Loucy (cell line): ENCODE measurements at regions not wholly inside any gene's neighbourhood (a gene's known extent, or its start where the extent isn't known, plus 50 kb on each side); places are given as distances from the start of the nearest gene placed in this dataset.

Experiments used
- H2AFZ ChIP-seq: fragments of 200-600 bp; sonication (generic); 2 replicates; pipeline ENCODE4 v1.6.0; 2016; ENCODE audit warnings: antibody characterized with exemption, mild to moderate bottlenecking, low read length, moderate library complexity
- H3F3A ChIP-seq: fragments of 200-600 bp; 2 replicates; pipeline ENCODE4 v1.6.0; 2016; ENCODE audit warnings: antibody characterized with exemption, low read depth, mild to moderate bottlenecking
- H3K27me3 ChIP-seq: fragments of 200-600 bp; sonication (generic); 2 replicates; pipeline ENCODE4 v1.6.1; 2014; ENCODE audit warnings: low read length, mild to moderate bottlenecking; ENCODE audit not compliant: insufficient read depth, poor library complexity, severe bottlenecking
- H3K36me3 ChIP-seq: fragments of 200-600 bp; sonication (generic); 2 replicates; pipeline ENCODE4 v1.6.1; 2016; ENCODE audit warnings: low read length; ENCODE audit not compliant: insufficient read depth
- H3K4me1 ChIP-seq: fragments of 200-600 bp; sonication (generic); 2 replicates; pipeline ENCODE4 v1.5.1; 2014; ENCODE audit warnings: low read length, mild to moderate bottlenecking; ENCODE audit not compliant: insufficient read depth, poor library complexity, severe bottlenecking
- H3K4me2 ChIP-seq: fragments of 200-600 bp; sonication (generic); 2 replicates; pipeline ENCODE4 v1.6.0; 2014; ENCODE audit warnings: antibody characterized with exemption, low read length, low read depth, mild to moderate bottlenecking; ENCODE audit not compliant: poor library complexity, severe bottlenecking
- H3K4me3 ChIP-seq: fragments of 200-600 bp; sonication (generic); 2 replicates; pipeline ENCODE4 v1.5.1; 2014; ENCODE audit warnings: low read length, mild to moderate bottlenecking, mixed read lengths; ENCODE audit not compliant: poor library complexity, severe bottlenecking
- H3K79me2 ChIP-seq: fragments of 200-600 bp; sonication (generic); 2 replicates; pipeline ENCODE4 v1.6.1; 2014; ENCODE audit warnings: low read length; ENCODE audit not compliant: insufficient read depth
- H3K9ac ChIP-seq: fragments of 200-600 bp; sonication (generic); 2 replicates; pipeline ENCODE4 v1.6.0; 2014; ENCODE audit warnings: mild to moderate bottlenecking, low read depth, low read length, moderate library complexity; ENCODE audit not compliant: poor library complexity, severe bottlenecking
- H3K9me2 ChIP-seq: fragments of 200-600 bp; sonication (generic); replicated peaks from 2 replicates; pipeline ENCODE4 v1.6.1; 2016; ENCODE audit warnings: low read depth, low read length, mixed read lengths
- H3K9me3 ChIP-seq: fragments of 200-600 bp; sonication (generic); 2 replicates; pipeline ENCODE4 v1.6.1; 2014; ENCODE audit warnings: mild to moderate bottlenecking, antibody characterized with exemption, low read length, low read depth; ENCODE audit not compliant: insufficient read depth
- H4K20me1 ChIP-seq: fragments of 200-600 bp; sonication (generic); 2 replicates; pipeline ENCODE4 v1.6.0; 2014; ENCODE audit warnings: antibody characterized with exemption, low read length, mild to moderate bottlenecking; ENCODE audit not compliant: insufficient read depth, poor library complexity, severe bottlenecking
- EZH2phosphoT487 ChIP-seq: fragments of 200-600 bp; IDR thresholded peaks from 2 replicates; pipeline ENCODE4 v1.6.1; 2018; ENCODE audit warnings: antibody characterized with exemption, mild to moderate bottlenecking, moderate library complexity, borderline replicate concordance
- TF ChIP-seq, protein P1 (sequence below): fragments of 200-600 bp; sonication (generic); conservative IDR thresholded peaks from 2 replicates; pipeline ENCODE4 v1.5.1; 2014; ENCODE audit warnings: mild to moderate bottlenecking, antibody characterized with exemption, low read length

DNA sequence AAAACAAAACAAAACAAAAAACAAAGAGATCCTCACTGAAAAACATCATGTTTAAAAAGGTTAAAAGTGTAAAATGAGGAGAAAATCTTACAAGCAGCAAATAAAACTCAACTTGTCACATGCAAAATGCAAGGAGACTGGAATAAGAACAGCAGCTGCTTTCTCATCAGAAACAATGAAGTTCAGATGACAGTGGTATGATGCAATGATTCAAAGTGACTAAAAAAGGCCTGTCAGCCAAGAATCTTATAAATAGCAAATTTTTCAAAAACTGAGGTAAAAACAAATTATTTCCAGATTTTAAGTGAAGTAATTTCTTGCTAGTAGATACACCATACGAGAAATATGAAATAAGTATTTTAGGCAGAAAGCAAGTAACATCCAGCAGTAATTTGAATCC, 68.6 kb upstream of the EPHA3 start:
- H3K36me3 ChIP-seq: no peaks in the 10 kb centered on the region
- H3F3A ChIP-seq: no peaks in the 10 kb centered on the region
- no peak overlapping the region for H3K4me3 ChIP-seq
- no peaks in the 10 kb centered on the region for H3K27me3 ChIP-seq
- no peaks in the 10 kb centered on the region for H4K20me1 ChIP-seq
- H3K4me2 ChIP-seq: no peak overlapping the region
- H3K79me2 ChIP-seq: no peaks in the 10 kb centered on the region
- H3K9me2 ChIP-seq: no peaks in the 10 kb centered on the region
- no peak overlapping the region for H3K9ac ChIP-seq
- no peak overlapping the region for H2AFZ ChIP-seq
- H3K4me1 ChIP-seq: no peaks in the 10 kb centered on the region
- no peak for TF ChIP-seq EZH2phosphoT487
- TF ChIP-seq, protein P1, sequence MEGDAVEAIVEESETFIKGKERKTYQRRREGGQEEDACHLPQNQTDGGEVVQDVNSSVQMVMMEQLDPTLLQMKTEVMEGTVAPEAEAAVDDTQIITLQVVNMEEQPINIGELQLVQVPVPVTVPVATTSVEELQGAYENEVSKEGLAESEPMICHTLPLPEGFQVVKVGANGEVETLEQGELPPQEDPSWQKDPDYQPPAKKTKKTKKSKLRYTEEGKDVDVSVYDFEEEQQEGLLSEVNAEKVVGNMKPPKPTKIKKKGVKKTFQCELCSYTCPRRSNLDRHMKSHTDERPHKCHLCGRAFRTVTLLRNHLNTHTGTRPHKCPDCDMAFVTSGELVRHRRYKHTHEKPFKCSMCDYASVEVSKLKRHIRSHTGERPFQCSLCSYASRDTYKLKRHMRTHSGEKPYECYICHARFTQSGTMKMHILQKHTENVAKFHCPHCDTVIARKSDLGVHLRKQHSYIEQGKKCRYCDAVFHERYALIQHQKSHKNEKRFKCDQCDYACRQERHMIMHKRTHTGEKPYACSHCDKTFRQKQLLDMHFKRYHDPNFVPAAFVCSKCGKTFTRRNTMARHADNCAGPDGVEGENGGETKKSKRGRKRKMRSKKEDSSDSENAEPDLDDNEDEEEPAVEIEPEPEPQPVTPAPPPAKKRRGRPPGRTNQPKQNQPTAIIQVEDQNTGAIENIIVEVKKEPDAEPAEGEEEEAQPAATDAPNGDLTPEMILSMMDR: no peak
- H3K9me3 ChIP-seq: no peaks in the 10 kb centered on the region

DNA sequence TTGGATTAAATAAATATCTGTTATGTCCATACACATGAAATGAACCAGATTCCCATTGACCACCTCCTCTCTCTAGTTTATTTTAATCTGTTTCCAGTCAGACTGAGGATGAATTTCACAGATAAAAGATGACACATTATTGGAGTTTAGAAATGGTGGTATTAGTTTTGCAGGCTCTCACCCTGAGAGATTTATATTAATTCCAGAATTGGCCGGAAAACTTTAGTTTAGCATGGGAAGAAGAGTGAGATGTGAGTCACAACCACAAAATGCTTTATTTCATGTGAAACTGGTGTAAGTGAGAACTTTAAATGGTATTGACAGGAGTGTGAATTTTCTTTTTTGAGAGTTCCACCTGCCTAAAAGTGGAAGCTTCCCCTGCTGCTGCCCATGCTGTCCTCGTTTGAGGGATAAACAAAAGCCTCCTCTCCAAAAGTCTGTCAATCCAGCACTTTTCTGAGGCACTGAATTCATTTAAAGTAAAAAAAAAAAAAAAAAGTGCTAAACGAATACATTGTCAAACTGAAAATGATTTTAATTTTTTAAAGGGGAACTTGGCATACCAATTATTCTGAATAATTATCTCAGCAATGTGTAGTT, 65.1 kb upstream of the EPHA3 start:
- Histone ChIP-seq H3K9me2 (no peaks in the 10 kb centered on the region), H3F3A (no peaks in the 10 kb centered on the region), H3K79me2 (no peaks in the 10 kb centered on the region), H3K4me2 (no peak overlapping the region), H3K9me3 (no peaks in the 10 kb centered on the region), H3K4me3 (no peak overlapping the region), H3K27me3 (no peaks in the 10 kb centered on the region), H2AFZ (no peak overlapping the region), H3K9ac (no peak overlapping the region), H3K4me1 (no peaks in the 10 kb centered on the region), H4K20me1 (no peaks in the 10 kb centered on the region), H3K36me3 (no peaks in the 10 kb centered on the region)
- TF ChIP-seq EZH2phosphoT487: no peak
- TF ChIP-seq, protein P1: no peak

DNA sequence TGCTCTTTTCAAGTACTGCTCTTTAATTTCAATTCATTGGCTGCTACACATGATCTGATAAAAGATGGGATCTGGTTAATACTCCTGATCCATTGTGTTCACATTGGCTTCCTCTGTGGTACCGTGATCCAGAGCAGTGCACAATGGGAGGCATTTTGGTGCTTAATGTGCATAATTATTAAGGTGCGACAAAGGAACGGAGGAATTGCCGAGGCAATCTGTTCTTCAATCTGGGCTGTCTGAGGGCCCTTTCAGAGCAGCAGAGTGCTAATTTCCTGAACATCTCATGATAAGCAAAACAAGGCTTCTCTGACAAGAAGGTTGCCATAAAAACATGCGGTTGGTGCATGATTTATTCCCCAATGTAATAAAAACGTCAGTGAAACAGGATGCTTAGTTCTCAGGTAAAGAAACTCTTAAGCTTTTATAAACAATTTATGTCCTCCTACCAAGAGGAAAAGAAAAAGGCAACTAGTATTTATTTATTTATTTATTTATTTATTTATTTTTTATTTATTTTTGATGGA, 64.0 kb upstream of the EPHA3 start:
- TF ChIP-seq EZH2phosphoT487: no peak
- TF ChIP-seq, protein P1: no peak
- no peaks in the 10 kb centered on the region for H3K79me2 ChIP-seq
- H3K27me3 ChIP-seq: no peaks in the 10 kb centered on the region
- H3K4me2 ChIP-seq: no peak overlapping the region
- H3F3A ChIP-seq: no peaks in the 10 kb centered on the region
- no peaks in the 10 kb centered on the region for H3K9me3 ChIP-seq
- H3K4me3 ChIP-seq: no peak overlapping the region
- H3K9me2 ChIP-seq: no peaks in the 10 kb centered on the region
- no peaks in the 10 kb centered on the region for H3K4me1 ChIP-seq
- H4K20me1 ChIP-seq: no peaks in the 10 kb centered on the region
- H2AFZ ChIP-seq: no peak overlapping the region
- H3K36me3 ChIP-seq: no peaks in the 10 kb centered on the region
- no peak overlapping the region for H3K9ac ChIP-seq
